HepG2 (cell line): ENCODE measurements at regions not wholly inside any gene's neighbourhood (a gene's known extent, or its start where the extent isn't known, plus 50 kb on each side); places are given as distances from the start of the nearest gene placed in this dataset.
A peak's percentile ranks its signal among the peaks of the same experiment; 100 is the strongest.

Experiments used
- ATF6 ChIP-seq: sonication (generic); formaldehyde crosslinking; conservative IDR thresholded peaks from 2 replicates; pipeline ENCODE4 v1.4.0; 2020; ENCODE audit warnings: missing genetic modification reagents
- DNMT3B ChIP-seq: conservative IDR thresholded peaks from 2 replicates; pipeline ENCODE4 v1.6.1; 2016; ENCODE audit warnings: missing biosample characterization, control low read depth
- NR3C1 ChIP-seq: sonication (generic); formaldehyde crosslinking; IDR thresholded peaks from 2 replicates; pipeline ENCODE4 v1.4.0; 2020; ENCODE audit warnings: missing genetic modification reagents
- ZNF292 ChIP-seq: sonication (generic); formaldehyde crosslinking; IDR thresholded peaks from 2 replicates; pipeline ENCODE4 v1.8.1; 2022; ENCODE audit warnings: mild to moderate bottlenecking, low read depth, missing genetic modification reagents, borderline replicate concordance
- TF ChIP-seq, protein P1 (sequence below): sonication (generic); formaldehyde crosslinking; IDR thresholded peaks from 2 replicates; pipeline ENCODE4 v1.5.1; 2020; ENCODE audit warnings: missing genetic modification reagents, mild to moderate bottlenecking, borderline replicate concordance
- TF ChIP-seq, protein P2 (sequence below): IDR thresholded peaks from 2 replicates; pipeline ENCODE4 v1.4.0; 2020; ENCODE audit warnings: mild to moderate bottlenecking, missing genetic modification reagents

DNA sequence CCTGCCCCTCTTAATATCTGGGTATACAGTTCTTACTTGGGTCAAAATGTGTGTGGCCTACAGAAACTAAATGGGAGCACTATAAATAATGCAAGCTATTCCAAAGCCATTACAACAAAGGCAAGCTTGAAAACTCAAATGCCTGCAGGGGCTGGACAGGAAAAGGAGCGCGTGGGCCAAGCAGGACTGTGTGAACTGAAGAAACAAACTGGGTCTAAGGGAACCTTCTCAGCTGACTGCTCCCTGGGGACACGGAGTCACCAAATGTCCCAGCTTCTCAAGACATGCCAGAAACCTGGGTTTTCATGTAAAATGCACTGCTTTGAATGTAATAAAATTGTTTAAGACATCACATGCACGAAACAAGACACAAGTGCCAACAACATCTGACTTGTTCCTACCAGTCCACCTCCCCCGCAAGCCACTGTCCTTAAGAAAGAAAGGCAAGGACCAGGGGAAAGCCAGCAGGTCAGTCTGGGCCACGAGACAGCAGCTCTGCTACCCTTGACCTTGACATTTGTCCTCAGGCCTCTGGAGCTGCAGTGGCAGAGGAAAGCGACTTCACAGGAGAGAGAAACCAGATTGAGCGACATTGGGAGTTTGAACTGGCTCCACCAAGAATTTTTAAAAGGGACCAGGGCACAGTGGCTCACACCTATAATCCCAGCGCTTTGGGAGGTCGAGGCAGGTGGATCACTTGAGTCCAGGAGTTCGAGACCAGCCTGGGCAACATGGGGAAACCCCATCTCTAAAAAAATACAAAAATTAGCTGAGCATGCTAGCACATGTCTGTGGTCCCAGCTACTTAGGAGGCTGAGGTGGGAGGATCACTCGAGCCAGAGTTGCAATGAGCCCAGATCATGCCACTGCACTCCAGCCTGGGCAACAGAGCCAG is 89.7 kb upstream of the SH3BP4 start (continued):
- TF ChIP-seq, protein P1, sequence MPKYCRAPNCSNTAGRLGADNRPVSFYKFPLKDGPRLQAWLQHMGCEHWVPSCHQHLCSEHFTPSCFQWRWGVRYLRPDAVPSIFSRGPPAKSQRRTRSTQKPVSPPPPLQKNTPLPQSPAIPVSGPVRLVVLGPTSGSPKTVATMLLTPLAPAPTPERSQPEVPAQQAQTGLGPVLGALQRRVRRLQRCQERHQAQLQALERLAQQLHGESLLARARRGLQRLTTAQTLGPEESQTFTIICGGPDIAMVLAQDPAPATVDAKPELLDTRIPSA, result no peak
- TF ChIP-seq NR3C1 (CRISPR knock-in tag) (no peak), ATF6 (CRISPR knock-in tag) (no peak), DNMT3B (CRISPR knock-in tag) (no peak), ZNF292 (CRISPR knock-in tag) (peak; percentile 22; the same call in 1 of the 2 replicates)
- TF ChIP-seq, protein P2, sequence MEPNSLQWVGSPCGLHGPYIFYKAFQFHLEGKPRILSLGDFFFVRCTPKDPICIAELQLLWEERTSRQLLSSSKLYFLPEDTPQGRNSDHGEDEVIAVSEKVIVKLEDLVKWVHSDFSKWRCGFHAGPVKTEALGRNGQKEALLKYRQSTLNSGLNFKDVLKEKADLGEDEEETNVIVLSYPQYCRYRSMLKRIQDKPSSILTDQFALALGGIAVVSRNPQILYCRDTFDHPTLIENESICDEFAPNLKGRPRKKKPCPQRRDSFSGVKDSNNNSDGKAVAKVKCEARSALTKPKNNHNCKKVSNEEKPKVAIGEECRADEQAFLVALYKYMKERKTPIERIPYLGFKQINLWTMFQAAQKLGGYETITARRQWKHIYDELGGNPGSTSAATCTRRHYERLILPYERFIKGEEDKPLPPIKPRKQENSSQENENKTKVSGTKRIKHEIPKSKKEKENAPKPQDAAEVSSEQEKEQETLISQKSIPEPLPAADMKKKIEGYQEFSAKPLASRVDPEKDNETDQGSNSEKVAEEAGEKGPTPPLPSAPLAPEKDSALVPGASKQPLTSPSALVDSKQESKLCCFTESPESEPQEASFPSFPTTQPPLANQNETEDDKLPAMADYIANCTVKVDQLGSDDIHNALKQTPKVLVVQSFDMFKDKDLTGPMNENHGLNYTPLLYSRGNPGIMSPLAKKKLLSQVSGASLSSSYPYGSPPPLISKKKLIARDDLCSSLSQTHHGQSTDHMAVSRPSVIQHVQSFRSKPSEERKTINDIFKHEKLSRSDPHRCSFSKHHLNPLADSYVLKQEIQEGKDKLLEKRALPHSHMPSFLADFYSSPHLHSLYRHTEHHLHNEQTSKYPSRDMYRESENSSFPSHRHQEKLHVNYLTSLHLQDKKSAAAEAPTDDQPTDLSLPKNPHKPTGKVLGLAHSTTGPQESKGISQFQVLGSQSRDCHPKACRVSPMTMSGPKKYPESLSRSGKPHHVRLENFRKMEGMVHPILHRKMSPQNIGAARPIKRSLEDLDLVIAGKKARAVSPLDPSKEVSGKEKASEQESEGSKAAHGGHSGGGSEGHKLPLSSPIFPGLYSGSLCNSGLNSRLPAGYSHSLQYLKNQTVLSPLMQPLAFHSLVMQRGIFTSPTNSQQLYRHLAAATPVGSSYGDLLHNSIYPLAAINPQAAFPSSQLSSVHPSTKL (CRISPR knock-in tag), result peak; percentile 62
